GM19043 (cell line): ENCODE measurements at regions not wholly inside any gene's neighbourhood (a gene's known extent, or its start where the extent isn't known, plus 50 kb on each side); places are given as distances from the start of the nearest gene placed in this dataset.
"Not testable (repeated sequence)": the region's sequence is repeated elsewhere in the genome, so short reads cannot be mapped to it uniquely, and the experiment has no call there.

Experiments used
- ATAC-seq: cut with Tn5 transposase; IDR thresholded peaks from one replicate; pipeline ENCODE4 v1.9.1; 2021; ENCODE audit warnings: low read depth; ENCODE audit not compliant: unreplicated experiment

DNA sequence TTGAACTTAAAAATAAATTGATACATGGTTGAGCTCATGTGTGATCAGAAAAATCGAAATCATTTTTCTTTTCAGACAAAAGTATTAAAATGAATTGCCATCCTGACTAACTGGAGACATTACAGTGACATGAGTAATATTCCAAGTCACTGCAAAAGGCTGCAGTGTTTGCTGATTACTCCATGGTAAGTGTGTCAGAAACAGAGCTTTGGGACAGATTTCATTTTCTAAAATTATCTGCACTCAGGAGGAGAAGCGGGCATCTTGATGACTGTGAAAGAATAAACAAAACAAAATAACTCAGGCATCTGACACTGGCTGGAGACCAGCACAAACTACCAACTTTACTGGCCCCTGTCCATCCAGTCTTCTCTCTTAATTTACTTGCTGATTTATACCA, 312.3 kb upstream of the PIK3C3 start:
- no peak for ATAC-seq

DNA sequence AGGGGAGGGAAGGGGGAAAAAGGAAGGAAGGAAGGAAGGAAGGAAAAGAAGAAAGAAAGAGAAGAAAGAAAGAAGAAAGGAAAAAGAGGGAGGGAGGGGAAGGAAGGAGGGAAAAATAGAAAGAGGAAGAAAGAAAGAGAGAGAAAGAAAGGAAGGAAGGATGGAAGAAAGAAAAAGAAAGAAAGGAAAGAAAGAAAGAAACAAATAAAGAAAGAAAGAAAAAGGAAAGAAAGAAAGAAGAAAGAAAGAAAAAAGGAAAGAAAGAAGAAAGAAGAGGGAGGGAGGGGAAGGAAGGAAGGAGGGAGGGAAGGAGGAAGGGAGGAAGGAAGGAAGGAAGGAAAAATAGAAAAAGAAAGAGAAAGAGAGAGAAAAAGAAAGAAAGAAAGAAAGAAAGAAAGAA, 315.8 kb upstream of the PIK3C3 start:
- no peak for ATAC-seq

DNA sequence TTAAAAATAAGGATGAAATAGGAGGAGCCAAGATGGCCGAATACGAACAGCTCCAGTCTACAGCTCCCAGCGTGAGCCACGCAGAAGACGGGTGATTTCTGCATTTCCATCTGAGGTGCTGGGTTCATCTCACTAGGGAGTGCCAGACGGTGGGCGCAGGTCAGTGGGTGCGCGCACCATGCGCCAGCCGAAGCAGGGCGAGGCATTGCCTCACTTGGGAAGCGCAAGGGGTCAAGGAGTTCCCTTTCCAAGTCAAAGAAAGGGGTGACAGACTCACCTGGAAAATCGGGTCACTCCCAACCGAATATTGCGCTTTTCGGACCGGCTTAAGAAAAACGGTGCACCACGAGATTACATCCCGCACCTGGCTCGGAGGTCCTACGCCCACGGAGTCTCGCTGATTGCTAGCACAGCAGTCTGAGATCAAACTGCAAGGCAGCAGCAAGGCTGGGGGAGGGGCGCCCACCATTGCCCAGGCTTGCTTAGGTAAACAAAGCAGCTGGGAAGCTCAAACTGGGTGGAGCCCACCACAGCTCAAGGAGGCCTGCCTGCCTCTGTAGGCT, 323.2 kb upstream of the PIK3C3 start:
- ATAC-seq: not testable (repeated sequence)

DNA sequence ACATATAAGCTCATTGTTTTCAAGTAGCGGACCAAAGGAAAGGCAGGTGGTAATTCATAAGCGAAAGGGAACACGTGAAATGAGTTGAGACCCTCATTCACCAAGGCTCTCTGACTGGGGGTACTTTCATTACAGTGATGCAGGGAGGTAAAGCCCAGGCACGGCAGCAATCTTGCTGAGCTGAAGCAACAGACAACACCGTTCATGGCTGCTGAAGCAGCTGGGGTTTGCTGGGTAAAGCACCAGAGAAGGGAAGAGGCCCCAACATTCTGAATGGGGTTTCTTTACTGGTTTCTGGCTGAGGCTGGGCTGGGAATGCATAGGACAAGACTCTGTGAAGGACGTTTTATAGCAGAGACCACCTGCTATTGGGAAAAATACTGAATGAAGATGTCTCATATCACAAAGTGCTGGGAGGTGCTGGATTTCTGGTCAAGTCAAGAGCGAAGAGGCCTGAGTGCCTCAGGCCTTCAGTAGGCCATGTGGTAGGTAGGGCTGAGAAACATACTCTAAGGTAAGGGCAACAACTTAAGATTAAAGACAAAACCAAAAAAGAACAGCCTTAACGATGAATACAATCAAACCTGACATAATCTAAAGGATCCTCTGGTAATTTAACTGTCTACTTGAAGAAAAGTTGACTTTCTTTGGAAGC, 324.7 kb upstream of the PIK3C3 start:
- ATAC-seq: no peak

DNA sequence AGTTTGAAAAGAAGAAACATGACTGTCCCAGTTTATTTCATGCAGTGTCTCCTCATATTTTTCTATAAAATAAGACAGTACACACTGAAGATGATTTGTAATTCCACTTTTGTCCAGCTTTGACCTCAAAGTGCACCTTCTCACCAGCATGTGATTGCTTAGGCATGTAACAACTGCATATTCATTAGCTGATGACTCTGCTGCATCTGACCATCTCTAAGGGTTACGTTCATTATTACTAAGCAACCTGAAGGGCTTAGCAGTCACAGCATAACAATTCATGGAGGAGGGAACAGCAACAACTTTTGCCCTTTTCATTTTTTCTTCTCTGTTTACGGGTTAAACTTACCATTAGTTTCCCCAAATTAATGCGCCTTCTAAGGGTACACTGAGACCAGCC, 330.6 kb upstream of the PIK3C3 start:
- ATAC-seq: no peak

DNA sequence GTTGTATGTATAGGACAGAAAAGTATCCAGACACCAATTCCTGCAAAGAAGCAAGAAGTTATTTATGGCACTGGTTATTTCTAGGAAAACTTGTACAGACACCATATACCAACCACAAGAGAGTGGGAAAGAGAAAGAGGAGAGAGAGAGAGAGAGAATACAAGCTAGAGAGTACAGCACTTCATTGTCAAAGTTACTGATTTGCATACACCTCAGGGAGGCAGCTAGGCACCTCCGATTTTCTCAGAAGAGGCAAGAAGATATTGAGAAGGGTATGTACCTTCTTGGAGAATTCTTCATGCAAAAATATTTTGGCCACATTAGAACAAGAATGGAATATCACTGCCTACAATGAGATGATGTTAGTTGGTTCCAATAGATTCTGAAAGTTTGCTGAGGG, 333.9 kb upstream of the PIK3C3 start:
- no peak for ATAC-seq

DNA sequence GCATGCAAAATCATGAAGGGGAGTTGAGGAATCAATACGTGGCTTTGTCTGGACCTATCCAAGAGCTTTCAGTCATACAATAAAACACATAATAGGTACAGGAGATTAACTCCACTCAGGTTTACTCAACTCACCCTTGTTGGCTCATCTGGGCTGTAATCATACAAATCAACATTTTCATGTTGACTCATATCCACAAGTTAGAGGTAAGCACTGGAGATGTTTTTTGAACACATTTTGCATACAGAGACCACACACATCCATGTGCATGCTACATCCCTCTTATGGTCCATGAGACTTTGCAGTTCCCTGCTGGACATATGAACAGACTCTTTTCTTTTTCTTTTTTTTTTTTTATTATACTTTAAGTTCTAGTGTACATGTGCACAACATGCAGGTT, 336.9 kb upstream of the PIK3C3 start:
- no peak for ATAC-seq

DNA sequence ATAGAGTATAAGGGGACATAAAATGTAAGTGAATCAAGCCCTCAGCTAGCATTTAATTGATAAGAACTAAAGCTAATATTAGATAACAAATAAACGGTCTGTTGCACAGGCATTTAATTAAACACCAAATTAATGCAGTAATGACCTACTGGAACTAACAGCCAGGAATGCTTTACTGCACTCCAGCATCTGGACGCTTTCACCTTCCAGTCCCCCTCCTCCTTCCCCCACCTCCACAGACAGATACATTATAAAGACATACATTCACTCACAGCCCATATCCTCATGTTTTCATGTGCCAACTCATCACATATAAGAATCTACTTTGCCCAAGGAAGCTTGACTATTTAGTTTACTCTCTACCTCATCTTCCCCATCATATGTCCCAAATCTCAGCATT, 337.4 kb upstream of the PIK3C3 start:
- no peak for ATAC-seq

DNA sequence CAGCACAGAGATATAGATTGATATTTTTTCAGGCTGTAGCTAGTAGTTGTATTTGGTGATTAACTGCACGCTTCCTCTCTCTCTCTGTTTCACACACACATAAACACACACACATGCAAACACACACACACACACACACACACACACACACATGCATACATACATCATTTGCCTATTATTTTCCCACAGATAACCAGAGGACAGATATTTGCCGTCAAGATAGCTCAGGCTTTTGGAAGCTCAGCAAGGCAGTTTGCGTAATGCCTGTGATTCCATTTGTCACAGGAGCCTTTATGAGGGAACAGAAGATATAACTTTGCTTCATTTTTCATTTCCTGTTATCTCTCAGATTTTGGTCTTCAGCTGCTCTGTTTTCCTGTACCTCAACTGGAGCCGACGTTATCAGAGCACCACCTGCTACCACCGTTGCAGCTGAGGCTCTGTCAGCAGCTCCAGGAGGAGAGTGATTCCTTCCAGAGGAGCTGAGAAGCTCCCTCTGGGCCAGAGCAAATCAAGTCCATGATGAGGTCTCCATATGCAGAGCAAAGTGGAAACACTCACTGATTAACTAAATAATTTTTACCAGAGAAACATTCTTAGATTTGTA, 341.9 kb upstream of the PIK3C3 start:
- no peak for ATAC-seq

DNA sequence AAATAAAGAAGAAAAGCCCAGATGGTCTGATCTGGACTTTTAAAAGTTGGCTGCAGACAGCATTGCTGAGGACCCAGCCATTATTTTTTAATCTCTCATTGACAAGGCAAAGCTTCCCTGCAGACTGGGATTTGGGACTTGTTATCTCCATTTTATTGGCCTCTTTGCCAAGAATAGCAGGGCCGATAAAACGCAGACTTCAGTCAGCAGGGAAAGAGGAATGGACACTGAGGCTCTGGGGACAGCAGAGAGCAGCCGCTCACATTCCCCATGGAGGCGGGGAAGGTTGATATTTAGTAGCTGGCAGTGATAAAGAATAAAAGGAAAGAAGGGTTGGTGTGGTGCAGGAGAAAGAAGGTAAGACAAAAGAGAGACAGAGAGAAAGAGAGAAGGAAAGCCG, 350.1 kb upstream of the PIK3C3 start:
- no peak for ATAC-seq

DNA sequence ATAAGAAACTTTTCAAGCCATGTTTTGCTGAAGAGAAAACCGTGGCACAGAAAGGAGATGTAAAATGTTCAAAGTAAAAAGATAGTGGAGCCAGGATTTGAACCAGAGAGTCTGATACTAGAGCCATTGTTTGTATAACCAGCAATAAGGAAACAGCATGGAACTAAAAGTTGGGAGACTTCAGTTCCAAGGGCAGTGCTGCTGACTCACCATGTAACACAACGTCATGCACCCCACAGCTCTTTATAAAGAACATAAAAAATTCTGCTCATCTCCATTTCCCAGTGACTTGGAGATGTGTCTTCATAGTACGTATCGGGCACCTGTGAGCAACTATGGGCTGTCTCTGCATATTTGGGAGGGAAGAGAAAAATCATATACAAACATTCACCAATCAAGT, 353.0 kb upstream of the PIK3C3 start:
- no peak for ATAC-seq

DNA sequence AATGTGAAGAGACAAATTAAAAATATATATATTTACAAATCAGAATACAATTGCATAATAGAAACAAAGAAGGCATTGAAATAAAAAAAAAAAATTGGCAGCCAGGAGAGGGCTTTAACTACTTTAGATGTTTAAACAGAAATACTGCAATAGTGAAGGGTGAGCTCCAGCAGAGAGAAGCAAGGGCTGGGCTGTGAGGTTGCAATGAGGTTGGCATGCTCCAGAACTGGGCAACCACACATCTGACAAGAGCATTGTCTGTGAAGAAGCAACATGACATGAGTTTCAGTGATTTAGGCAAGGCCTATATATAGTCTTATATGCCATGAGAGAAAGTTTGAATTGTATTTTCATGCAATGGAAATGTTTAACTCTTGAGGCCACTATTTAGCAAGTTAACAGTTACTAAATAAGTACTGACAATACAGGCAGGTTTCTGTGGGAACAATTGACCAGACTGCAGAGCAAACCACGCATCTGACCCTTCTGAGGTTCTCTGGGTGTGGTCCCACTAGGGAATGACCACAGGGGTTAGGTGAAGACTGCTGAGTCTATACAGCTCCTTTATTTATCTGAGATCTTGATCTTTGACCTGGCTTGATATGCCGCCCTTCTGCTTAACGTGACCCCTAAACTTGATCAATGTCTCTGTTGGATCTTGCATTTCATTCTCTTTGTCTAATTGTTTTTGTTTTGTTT, 354.2 kb upstream of the PIK3C3 start:
- ATAC-seq: no peak

DNA sequence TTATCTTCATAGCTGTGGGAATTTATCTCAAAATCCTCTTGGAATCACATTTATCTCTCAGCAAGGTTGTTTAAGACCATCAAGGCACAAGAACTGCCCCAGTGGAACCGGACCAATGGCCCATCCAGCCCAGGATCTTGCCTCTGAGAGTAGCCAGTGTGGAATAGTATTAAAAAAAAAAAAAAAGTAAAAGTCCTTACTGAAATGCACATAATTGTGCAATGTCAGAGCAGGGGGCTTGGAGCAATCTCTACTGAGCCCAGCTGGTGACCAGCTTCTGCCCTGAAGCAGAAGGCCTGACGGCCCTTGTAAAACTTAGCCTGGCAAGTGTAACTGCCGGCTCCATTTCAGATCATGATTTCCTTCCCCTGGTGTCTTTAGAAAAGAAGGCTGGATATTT, 355.6 kb upstream of the PIK3C3 start:
- ATAC-seq: no peak

DNA sequence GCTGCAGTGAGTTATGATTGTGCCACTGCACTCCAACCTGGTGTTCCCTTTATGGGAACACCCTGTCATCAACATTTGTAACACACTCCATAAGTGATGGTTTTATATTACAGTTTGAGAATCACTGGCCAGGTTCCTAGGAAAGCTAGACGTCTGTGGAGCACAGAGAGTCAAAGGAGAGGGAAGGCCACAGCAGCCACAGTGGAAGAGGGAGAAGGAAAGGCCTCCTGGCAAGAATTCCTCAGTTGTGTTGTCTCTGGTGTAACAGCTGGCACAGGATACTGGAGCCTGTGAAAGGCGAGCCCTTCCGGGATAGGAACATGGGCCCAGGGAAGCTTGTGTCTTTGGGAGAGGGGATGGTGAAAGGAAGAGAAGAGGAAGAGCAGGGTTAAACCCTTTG, 360.5 kb upstream of the PIK3C3 start:
- no peak for ATAC-seq

DNA sequence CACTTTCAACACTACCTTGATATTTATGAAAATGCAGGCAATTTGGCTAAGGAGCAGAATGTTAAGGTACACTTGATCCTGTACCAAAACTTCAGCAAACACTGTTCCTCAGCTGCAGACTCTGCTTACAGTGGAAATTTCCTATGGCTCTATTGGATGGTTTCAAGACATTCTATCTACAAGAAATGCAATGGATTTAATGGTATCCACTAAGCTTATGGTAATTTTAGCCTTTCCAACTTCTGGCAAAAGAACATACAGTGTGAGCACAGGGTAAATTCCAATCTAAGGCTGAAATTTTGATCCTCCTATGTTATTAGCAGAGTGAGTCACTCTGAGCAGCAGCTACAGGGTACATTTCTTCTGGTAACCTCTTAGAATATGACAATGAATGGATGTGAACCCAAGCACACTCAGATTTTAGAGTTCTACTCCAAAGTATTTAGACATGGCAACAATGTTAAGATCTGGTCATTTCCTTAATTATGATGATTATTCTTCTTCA, 361.8 kb upstream of the PIK3C3 start:
- ATAC-seq: no peak

DNA sequence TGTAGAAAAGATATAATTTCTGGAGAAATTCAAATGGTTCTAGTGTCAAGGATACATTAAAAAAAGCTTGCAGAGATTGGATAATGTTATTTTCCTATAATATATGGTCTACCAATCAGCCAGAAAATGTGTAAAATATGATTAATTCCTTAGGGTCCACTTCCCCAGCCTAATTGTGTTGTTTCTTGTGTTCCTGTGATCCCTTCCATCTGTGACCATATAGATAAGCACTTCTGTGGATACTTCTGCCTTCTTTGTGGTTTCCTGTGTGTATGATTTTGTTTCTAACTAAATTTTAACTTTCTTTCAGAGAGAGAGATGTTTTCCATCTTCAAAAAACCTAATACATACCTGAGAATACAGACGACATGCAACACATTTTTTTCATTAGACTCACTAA, 367.1 kb upstream of the PIK3C3 start:
- ATAC-seq: no peak

DNA sequence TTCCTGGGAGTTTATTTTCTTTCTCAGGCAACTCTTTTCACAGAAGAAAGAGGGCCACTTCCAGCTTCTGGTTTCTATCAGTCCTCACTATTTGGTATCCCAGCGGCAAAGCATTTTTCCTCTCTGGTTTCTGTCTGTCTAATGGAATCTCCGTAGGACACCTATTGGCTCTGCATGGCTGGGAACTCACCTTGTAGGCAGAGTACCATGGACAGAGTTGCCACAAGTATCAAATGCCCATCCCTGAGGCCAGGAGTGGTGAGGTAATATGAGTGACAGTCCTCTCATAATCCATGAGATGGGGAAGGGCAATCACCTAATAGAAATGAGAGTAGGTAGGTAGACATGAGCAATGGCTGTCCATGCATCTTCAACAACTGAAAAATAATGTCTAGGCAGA, 369.5 kb upstream of the PIK3C3 start:
- ATAC-seq: no peak

DNA sequence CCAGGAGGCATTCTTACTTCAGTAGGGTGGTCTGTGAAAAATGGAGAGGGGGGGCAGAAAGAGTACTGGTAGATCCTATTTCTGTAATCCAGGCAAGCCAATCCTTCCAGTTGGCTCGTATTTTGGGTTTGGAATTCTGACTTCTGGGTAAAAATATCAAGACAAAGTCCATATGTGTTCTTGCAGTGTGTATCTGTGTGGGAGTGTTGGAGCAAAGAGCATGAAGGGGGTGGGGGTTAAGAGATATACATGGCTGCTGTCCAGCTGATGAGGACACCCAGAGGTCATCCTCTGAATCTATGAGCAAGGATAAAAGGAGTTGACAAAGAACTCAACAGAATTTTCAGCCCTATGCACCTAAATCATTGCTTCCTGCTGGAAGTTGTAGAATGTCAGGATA, 375.8 kb upstream of the PIK3C3 start:
- ATAC-seq: no peak

DNA sequence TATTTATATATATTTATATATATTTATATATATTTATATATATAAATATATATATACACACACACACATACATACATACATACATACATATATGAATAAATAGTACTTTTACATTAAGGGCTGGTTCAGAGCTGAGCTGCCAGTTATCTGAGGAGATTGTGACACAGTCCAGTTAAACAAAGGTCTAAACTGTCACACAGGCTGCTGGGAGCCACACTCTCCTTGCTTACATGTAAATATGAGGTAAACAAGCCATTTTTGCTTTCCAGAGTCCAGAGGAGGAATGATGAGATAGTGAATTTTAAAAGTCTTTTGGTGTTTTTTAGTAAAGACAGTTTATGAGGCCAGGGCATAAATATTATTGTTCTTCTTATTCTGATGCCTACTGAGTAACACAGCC, 377.5 kb upstream of the PIK3C3 start:
- no peak for ATAC-seq

DNA sequence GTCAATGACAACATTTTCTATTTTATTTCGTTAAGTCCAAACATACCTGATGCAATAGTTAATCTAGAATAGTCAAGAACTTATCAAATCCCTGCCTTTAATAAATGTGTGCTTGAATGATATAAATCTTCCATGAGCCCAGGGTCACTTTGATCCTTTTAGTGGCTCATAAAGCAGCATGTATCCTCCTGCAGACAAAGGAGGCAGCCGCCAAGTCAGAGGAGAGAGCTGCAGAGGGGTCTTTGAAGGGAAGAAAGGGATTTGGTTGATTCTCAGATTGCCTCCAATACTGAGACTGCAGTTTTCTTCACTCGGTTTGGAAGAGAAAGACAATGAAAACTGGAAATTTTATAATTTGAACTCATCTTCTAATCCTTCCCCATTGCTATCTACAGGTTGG, 378.4 kb upstream of the PIK3C3 start:
- no peak for ATAC-seq

DNA sequence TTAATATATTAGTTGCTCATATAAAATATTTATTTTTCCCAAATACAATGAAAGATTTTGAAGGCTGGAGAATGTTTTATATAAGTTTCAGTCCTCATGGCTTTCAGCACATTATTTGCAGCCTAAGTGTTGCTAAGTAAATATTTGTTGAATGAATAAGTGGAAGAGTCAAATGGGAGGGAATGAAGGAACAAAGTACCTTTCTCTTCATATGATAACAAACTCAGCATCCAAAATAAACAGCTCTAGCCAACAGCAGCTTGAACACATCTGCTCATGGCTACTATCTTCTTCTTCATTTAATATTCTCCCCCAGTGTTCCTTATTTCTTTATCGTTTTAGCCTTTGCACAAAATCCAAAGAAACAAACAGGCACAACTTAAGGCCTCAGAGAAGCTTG, 385.2 kb upstream of the PIK3C3 start:
- ATAC-seq: no peak

DNA sequence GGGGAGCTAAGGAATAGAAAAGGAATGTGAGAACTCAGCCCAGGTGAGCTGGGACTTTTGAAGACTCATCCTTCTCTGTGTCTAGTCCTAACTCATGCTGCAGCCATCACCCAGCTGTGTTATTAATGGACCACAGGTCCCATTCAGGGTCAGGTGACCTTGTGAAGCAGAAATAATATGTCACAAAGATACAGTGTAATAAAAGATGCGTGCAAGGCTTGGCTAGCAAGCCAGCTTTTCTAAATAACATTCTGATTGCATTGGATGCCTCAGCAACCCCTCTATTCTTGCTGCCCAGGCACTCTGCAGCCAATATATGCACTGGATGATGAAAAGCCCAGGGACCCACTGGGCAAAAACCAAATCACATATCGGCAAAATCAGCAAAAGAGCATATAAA, 393.1 kb upstream of the PIK3C3 start:
- no peak for ATAC-seq
